ENCODE measurements at regions not wholly inside any gene's neighbourhood (a gene's known extent, or its start where the extent isn't known, plus 50 kb on each side); places are given as distances from the start of the nearest gene placed in this dataset.

GRCh38 chr3:177936721-177937120 is 599.5 kb upstream of the KCNMB2 start:
- no peak for TF ChIP-seq CTCF (conservative IDR thresholded peaks at IDR 0.05)
- no peak for TF ChIP-seq ZFX (IDR thresholded peaks at IDR 0.05)

All from C4-2B (cell line).